Ecto neural progenitor cell (in vitro differentiated cells): ENCODE measurements at regions not wholly inside any gene's neighbourhood (a gene's known extent, or its start where the extent isn't known, plus 50 kb on each side); places are given as distances from the start of the nearest gene placed in this dataset.
"Not testable (repeated sequence)": the region's sequence is repeated elsewhere in the genome, so short reads cannot be mapped to it uniquely, and the experiment has no call there.

Experiments used
- DNase-seq: peaks from one replicate; pipeline ENCODE4 v3.0.0-alpha.2; 2018; ENCODE audit warnings: low spot score

DNA sequence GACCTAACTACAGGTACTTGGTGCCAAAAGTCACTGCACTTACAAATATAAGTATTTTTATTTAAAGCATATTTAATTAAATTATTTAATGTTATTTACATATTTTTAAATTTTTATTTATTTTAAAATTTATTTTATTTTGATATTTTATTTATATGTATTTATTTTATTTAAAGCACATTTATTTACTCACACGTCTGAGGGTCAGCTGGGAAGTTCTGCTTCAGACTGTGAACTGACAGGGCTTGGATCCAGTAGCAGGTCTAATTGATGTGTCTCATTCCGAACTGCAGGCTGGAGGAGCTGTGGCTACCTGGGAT is 392.5 kb downstream of the GBA3 start:
- no peak for DNase-seq

GRCh38 chr4:23084559-23085248 is 392.0 kb downstream of the GBA3 start:
- DNase-seq = no peak

- no peak for DNase-seq
Measured at GRCh38 chr4:23083391-23083790, 390.7 kb downstream of the GBA3 start.

DNA sequence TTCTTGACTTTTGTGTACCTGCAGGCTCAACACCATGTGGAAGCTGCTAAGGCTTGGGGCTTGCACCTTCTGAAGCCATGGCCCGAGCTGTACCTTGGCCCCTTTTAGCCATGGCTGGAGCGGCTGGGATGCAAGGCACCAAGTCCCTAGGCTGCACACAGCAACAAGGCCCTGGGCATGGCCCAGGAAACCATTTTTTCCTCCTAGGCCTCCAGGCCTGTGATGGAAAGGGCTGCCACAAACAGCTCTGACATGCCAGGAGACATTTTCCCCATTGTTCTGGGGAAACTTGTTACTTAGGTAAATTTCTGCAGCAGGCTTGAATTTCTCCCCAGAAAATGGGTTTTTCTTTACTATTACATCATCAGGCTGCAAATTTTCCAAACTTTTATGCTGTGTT is 387.4 kb downstream of the GBA3 start:
- not testable (repeated sequence) for DNase-seq

GRCh38 chr4:23070848-23071570 is 378.3 kb downstream of the GBA3 start:
- DNase-seq = no peak

DNA sequence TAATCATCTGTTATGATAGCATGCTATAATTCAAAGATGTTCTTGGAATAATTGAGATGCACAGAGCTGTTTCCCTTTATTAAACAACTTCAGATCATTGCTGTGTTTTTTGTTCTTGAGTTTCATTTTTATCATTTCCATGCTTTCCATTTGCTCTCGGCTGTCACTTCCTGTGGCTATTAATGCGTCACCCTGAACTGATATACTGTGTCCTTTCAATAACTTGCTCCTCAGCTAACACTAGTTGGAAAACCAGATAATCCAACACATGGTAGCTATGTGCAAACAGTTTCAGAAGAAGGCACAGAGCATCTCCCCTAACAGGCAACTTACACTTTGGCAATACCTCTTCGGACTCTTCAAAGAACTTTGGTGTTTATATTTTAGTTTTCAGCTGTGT is 376.0 kb downstream of the GBA3 start:
- no peak for DNase-seq

GRCh38 chr4:23068287-23068686 is 375.6 kb downstream of the GBA3 start:
- DNase-seq = no peak

GRCh38 chr4:23062188-23062587 is 369.5 kb downstream of the GBA3 start:
- DNase-seq = no peak

GRCh38 chr4:23061431-23061830 is 368.7 kb downstream of the GBA3 start:
- no peak for DNase-seq

- no peak for DNase-seq
Measured at GRCh38 chr4:23060776-23061175, 368.0 kb downstream of the GBA3 start.

- no peak for DNase-seq
Measured at GRCh38 chr4:23058165-23058776, 365.5 kb downstream of the GBA3 start.

DNA sequence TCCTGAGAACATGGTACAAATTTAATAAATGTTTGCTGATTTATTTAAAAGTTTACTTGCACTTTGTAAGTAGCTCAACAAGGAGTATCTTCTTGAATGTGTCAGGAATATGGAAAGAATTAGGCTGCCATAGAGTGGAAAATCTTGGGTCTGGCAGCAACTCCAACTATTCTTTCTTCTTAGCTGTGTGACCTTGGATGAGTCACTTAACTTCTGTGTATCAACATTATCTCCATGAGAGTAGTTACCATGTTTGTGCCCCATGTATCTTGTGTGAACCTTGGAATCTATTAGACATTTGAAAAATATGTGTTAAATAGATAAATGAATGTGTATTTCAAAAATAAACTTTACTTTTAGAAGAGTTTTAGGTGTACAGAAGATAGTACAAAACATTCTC is 348.8 kb downstream of the GBA3 start:
- DNase-seq = no peak

- no peak for DNase-seq
Measured at GRCh38 chr4:23040539-23040938, 347.8 kb downstream of the GBA3 start.

GRCh38 chr4:23039818-23040217 is 347.1 kb downstream of the GBA3 start:
- no peak for DNase-seq

- no peak for DNase-seq
Measured at GRCh38 chr4:23038626-23039491, 346.1 kb downstream of the GBA3 start.

- DNase-seq = no peak
Measured at GRCh38 chr4:23036921-23037495, 344.3 kb downstream of the GBA3 start.

DNA sequence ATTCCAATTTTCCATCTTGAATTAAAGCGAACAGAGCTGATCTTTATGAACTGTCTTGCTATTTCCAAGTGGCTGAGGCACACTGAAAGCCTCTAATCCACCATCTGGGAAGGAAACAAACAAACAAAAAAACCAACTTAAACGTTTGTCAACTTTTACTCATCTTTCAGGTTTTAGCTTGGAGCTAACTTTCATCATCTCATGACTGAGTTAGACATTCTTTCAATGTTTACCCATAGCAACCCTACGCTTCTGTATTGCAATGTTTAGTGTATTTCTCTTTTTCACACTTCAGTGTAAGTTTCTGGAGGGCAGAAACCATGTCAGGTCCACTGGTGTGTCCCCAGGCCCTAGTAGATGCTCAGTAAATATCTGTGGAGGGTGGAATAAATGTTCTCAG is 343.8 kb downstream of the GBA3 start:
- no peak for DNase-seq

- DNase-seq = no peak
Measured at GRCh38 chr4:23035521-23036056, 342.9 kb downstream of the GBA3 start.

- no peak for DNase-seq
Measured at GRCh38 chr4:23034731-23035130, 342.0 kb downstream of the GBA3 start.

- no peak for DNase-seq
Measured at GRCh38 chr4:23033796-23034195, 341.1 kb downstream of the GBA3 start.

- DNase-seq = no peak
Measured at GRCh38 chr4:23028875-23029274, 336.1 kb downstream of the GBA3 start.

DNA sequence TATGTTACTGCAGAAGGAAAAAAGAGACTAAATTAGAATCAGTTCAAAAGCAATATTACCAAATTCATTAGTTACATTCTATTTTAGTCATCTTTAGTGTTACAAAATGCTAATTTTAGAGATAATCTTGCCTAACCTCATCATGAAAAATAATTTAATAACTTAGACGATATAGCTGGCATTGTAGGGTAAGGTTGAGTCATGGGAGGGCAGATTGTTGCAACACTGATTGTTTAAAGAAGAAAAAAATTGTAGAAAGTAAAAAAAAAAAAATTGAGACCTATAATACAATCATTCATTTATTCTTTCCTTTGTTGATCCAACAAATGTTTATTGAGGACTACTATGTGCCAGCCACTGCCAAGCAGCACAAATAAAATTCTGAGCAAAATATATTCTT is 330.9 kb downstream of the GBA3 start:
- no peak for DNase-seq
